ENCODE measurements at regions not wholly inside any gene's neighbourhood (a gene's known extent, or its start where the extent isn't known, plus 50 kb on each side); places are given as distances from the start of the nearest gene placed in this dataset.

GRCh38 chr3:165716592-165716991 is 120.6 kb downstream of the BCHE start:
- no peak for DNase-seq (ENCODE audit: low read depth)
- Histone ChIP-seq H3K4me3 (ENCODE audit: low read depth, low read length) (no peak overlapping the region), H3K36me3 (ENCODE audit: control insufficient read depth, insufficient read depth, low read length) (no peaks in the 10 kb centered on the region), H3K27me3 (ENCODE audit: control insufficient read depth, insufficient read depth, low read length) (no peaks in the 10 kb centered on the region)
- TF ChIP-seq CTCF (IDR thresholded peaks at IDR 0.05; ENCODE audit: insufficient read depth, low read length, poor library complexity, severe bottlenecking) = no peak

GRCh38 chr3:165713479-165713878 is 123.7 kb downstream of the BCHE start:
- no peak overlapping the region for H3K4me3 ChIP-seq (ENCODE audit: low read depth, low read length)
- H3K27me3 ChIP-seq (ENCODE audit: control insufficient read depth, insufficient read depth, low read length) = no peaks in the 10 kb centered on the region
- no peaks in the 10 kb centered on the region for H3K36me3 ChIP-seq (ENCODE audit: control insufficient read depth, insufficient read depth, low read length)
- no peak for DNase-seq (ENCODE audit: low read depth)
- no peak for TF ChIP-seq CTCF (IDR thresholded peaks at IDR 0.05; ENCODE audit: insufficient read depth, low read length, poor library complexity, severe bottlenecking)

GRCh38 chr3:165712382-165712781 is 124.8 kb downstream of the BCHE start:
- Histone ChIP-seq H3K36me3 (ENCODE audit: control insufficient read depth, insufficient read depth, low read length) (no peaks in the 10 kb centered on the region), H3K4me3 (ENCODE audit: low read depth, low read length) (no peak overlapping the region), H3K27me3 (ENCODE audit: control insufficient read depth, insufficient read depth, low read length) (no peaks in the 10 kb centered on the region)
- TF ChIP-seq CTCF (IDR thresholded peaks at IDR 0.05; ENCODE audit: insufficient read depth, low read length, poor library complexity, severe bottlenecking) = no peak
- no peak for DNase-seq (ENCODE audit: low read depth)

GRCh38 chr3:165697910-165698309 is 139.3 kb downstream of the BCHE start:
- Histone ChIP-seq H3K27me3 (ENCODE audit: control insufficient read depth, insufficient read depth, low read length) (no peaks in the 10 kb centered on the region), H3K4me3 (ENCODE audit: low read depth, low read length) (no peak overlapping the region), H3K36me3 (ENCODE audit: control insufficient read depth, insufficient read depth, low read length) (no peaks in the 10 kb centered on the region)
- DNase-seq (ENCODE audit: low read depth) = no peak
- no peak for TF ChIP-seq CTCF (IDR thresholded peaks at IDR 0.05; ENCODE audit: insufficient read depth, low read length, poor library complexity, severe bottlenecking)

- Histone ChIP-seq H3K27me3 (ENCODE audit: control insufficient read depth, insufficient read depth, low read length) (no peaks in the 10 kb centered on the region), H3K36me3 (ENCODE audit: control insufficient read depth, insufficient read depth, low read length) (no peaks in the 10 kb centered on the region), H3K4me3 (ENCODE audit: low read depth, low read length) (no peak overlapping the region)
- DNase-seq (ENCODE audit: low read depth) = no peak
- no peak for TF ChIP-seq CTCF (IDR thresholded peaks at IDR 0.05; ENCODE audit: insufficient read depth, low read length, poor library complexity, severe bottlenecking)
Measured at GRCh38 chr3:165696496-165696895, 140.7 kb downstream of the BCHE start.

GRCh38 chr3:165683947-165684346 is 153.3 kb downstream of the BCHE start:
- DNase-seq (ENCODE audit: low read depth) = no peak
- no peaks in the 10 kb centered on the region for H3K27me3 ChIP-seq (ENCODE audit: control insufficient read depth, insufficient read depth, low read length)
- no peak for TF ChIP-seq CTCF (IDR thresholded peaks at IDR 0.05; ENCODE audit: insufficient read depth, low read length, poor library complexity, severe bottlenecking)
- H3K36me3 ChIP-seq (ENCODE audit: control insufficient read depth, insufficient read depth, low read length) = no peaks in the 10 kb centered on the region
- no peak overlapping the region for H3K4me3 ChIP-seq (ENCODE audit: low read depth, low read length)

Measured in kidney epithelial cell (primary cell).